Suprapubic skin (tissue), 4 donors: ENCODE measurements at regions not wholly inside any gene's neighbourhood (a gene's known extent, or its start where the extent isn't known, plus 50 kb on each side); places are given as distances from the start of the nearest gene placed in this dataset.
"Not testable (repeated sequence)": the region's sequence is repeated elsewhere in the genome, so short reads cannot be mapped to it uniquely, and the experiment has no call there.

Experiments used
- DNase-seq, 2 donors: peaks; one replicate each; pipeline ENCODE4 v3.0.0-alpha.2; 2019; ENCODE audit warnings: low spot score in 2 of 2
- H3K27ac ChIP-seq: fragments of 200-600 bp; sonication (generic); one replicate; pipeline ENCODE4 v1.5.1; 2019
- H3K27me3 ChIP-seq: fragments of 200-600 bp; sonication (generic); one replicate; pipeline ENCODE4 v1.5.1; 2019
- H3K36me3 ChIP-seq: fragments of 200-600 bp; sonication (generic); one replicate; pipeline ENCODE4 v1.5.1; 2019
- H3K4me1 ChIP-seq: fragments of 200-600 bp; sonication (generic); one replicate; pipeline ENCODE4 v1.5.1; 2019
- H3K4me3 ChIP-seq: fragments of 200-600 bp; sonication (generic); one replicate; pipeline ENCODE4 v1.5.1; 2019; ENCODE audit warnings: mild to moderate bottlenecking
- H3K9me3 ChIP-seq: fragments of 200-600 bp; sonication (generic); one replicate; pipeline ENCODE4 v1.5.1; 2019
- CTCF ChIP-seq, 2 donors: fragments of 200-600 bp in 1 of 2; fragments of 450-650 bp in 1 of 2; sonication (generic) in 1 of 2; IDR thresholded peaks; one replicate each; pipeline ENCODE4 v1.5.1; 2016 to 2019; ENCODE audit warnings: antibody characterized with exemption in 2 of 2, mild to moderate bottlenecking in 1 of 2, moderate library complexity in 1 of 2
- EP300 ChIP-seq: sonication (generic); formaldehyde crosslinking; IDR thresholded peaks from one replicate; pipeline ENCODE4 v1.6.1; 2017; ENCODE audit warnings: antibody characterized with exemption
- POLR2A ChIP-seq, 2 donors: fragments of 450-650 bp; IDR thresholded peaks; one replicate each; pipeline ENCODE4 v1.6.1; 2017; ENCODE audit warnings: antibody characterized with exemption in 2 of 2, mild to moderate bottlenecking in 2 of 2, moderate library complexity in 2 of 2
- POLR2AphosphoS5 ChIP-seq, 3 donors: sonication (generic); formaldehyde crosslinking; IDR thresholded peaks; one replicate each; pipeline ENCODE4 v1.6.1; 2017; ENCODE audit warnings: antibody characterized with exemption in 3 of 3
- WGBS: methylation state at CpG from one replicate; pipeline ENCODE4 v1.1.5; 2018; 5-methylcytosine and 5-hydroxymethylcytosine counted together

GRCh38 chr11:87803748-87804147 lies 371.5 kb downstream of the RAB38 start:
- 92% methylated on average over 3 of the region's 3 CpGs for WGBS
- no peaks in the 10 kb centered on the region for H3K9me3 ChIP-seq
- no peaks in the 10 kb centered on the region for H3K36me3 ChIP-seq
- DNase-seq, result no peak
- TF ChIP-seq POLR2AphosphoS5 (IDR thresholded peaks at IDR 0.05) (no peak), POLR2A (IDR thresholded peaks at IDR 0.05) (no peak), EP300 (no peak), CTCF (IDR thresholded peaks at IDR 0.05) (no peak)
- H3K27me3 ChIP-seq, result no peaks in the 10 kb centered on the region
- H3K4me1 ChIP-seq, result no peaks in the 10 kb centered on the region
- H3K27ac ChIP-seq, result no peak overlapping the region
- H3K4me3 ChIP-seq, result no peak overlapping the region

- not testable (repeated sequence) for H3K4me1 ChIP-seq, H3K27ac ChIP-seq, H3K36me3 ChIP-seq, H3K4me3 ChIP-seq, H3K9me3 ChIP-seq, H3K27me3 ChIP-seq, DNase-seq
- WGBS, result 93% methylated on average over 7 of the region's 7 CpGs
Observed at GRCh38 chr11:87784862-87785261, 390.4 kb downstream of the RAB38 start.

- no peak for DNase-seq
- no peaks in the 10 kb centered on the region for H3K9me3 ChIP-seq
- H3K4me3 ChIP-seq, result no peak overlapping the region
- H3K27me3 ChIP-seq, result no peaks in the 10 kb centered on the region
- no peaks in the 10 kb centered on the region for H3K36me3 ChIP-seq
- TF ChIP-seq EP300 (no peak), POLR2A (IDR thresholded peaks at IDR 0.05) (no peak), CTCF (IDR thresholded peaks at IDR 0.05) (no peak), POLR2AphosphoS5 (IDR thresholded peaks at IDR 0.05) (no peak)
- H3K4me1 ChIP-seq, result no peaks in the 10 kb centered on the region
- H3K27ac ChIP-seq, result no peak overlapping the region
Observed at GRCh38 chr11:87780068-87780413, 395.2 kb downstream of the RAB38 start.

DNA sequence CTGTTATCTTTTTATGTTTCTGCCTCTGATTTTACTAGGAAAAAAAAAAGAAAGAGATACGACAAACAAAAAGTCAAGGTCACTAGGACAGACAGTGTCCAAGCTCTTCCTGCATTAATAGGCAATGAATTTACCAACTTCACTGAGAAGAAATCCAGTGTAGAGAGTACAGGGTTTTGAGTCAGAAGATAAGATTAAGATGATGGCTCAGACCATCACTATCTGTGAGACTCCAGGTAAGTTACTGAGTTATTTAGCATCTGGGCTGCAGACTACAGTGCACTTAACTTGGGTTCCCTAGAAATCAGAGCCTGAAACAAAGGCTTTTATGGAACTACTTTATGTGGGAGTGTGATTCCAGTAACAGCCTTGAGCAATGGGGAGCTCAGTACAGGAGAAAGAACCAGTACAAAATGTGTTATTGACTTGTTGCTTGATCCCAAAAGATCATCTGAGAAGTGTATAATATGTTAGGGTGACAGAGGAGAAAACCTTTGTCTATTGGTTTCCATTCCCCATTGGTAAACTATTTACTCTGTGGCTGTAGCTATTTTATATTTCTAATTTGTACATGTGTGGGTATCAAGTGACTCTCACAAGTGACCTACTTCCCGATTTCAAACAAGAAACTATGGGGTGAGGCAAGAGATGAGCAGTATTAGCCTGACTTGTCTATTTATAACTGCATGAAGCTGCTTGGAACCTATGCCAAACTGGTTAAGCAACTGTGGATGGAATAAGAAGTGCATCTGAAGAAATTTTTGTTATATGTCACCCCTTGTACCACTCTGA lies 395.8 kb downstream of the RAB38 start:
- no peak overlapping the region for H3K27ac ChIP-seq
- WGBS, result 21% methylated on average over 2 of the region's 2 CpGs
- no peak for DNase-seq
- TF ChIP-seq POLR2A (IDR thresholded peaks at IDR 0.05), result no peak
- TF ChIP-seq POLR2AphosphoS5 (IDR thresholded peaks at IDR 0.05), result no peak
- TF ChIP-seq EP300, result no peak
- TF ChIP-seq CTCF (IDR thresholded peaks at IDR 0.05), result no peak
- no peaks in the 10 kb centered on the region for H3K27me3 ChIP-seq
- H3K9me3 ChIP-seq, result no peaks in the 10 kb centered on the region
- H3K4me1 ChIP-seq, result no peaks in the 10 kb centered on the region
- H3K36me3 ChIP-seq, result no peaks in the 10 kb centered on the region
- no peak overlapping the region for H3K4me3 ChIP-seq

DNA sequence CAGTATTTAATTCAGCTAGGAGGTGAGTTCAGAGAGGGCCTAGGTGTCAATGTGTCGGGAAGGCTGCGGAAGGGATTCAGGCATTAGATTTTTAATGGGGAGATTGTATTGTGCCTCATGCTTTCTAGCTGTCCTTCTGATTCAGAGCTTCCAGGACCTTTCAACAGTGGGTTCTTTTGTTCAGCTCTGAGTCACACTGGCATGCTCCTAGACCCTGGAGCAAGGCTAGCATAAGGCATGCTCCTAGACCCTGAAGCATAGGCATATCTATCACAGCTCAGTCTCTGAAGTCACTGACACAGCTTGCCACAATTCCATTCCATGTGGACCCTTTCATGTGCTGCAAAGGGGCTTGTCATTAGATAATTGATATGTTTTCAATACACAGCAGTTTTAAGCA lies 396.9 kb downstream of the RAB38 start:
- Histone ChIP-seq H3K4me3 (no peak overlapping the region), H3K27ac (no peak overlapping the region), H3K36me3 (no peaks in the 10 kb centered on the region), H3K4me1 (no peaks in the 10 kb centered on the region), H3K9me3 (no peaks in the 10 kb centered on the region), H3K27me3 (no peaks in the 10 kb centered on the region)
- 79% methylated on average over 2 of the region's 2 CpGs for WGBS
- TF ChIP-seq POLR2A (IDR thresholded peaks at IDR 0.05), result no peak
- no peak for TF ChIP-seq POLR2AphosphoS5 (IDR thresholded peaks at IDR 0.05)
- TF ChIP-seq EP300, result no peak
- TF ChIP-seq CTCF (IDR thresholded peaks at IDR 0.05), result no peak
- no peak for DNase-seq

DNA sequence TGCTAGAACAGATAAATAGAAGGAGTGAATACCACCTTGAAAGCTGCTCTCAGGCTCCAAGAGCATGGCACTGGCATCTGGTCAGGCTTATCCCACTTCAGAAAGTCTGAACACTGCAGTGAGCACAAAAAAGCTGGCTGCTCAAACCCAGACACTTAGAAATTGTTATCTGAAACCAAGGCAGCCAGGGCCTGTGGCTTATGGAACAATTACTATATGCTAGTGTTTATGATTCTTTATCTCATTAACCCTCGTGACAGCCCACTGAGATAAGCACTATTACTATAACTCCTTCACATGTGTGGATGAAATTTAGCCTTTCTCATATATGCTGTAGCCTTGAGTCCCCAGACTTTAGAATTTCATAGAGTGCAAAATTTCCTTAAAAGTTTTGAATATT lies 400.2 kb downstream of the RAB38 start:
- no peak overlapping the region for H3K4me3 ChIP-seq
- no peaks in the 10 kb centered on the region for H3K4me1 ChIP-seq
- no peak overlapping the region for H3K27ac ChIP-seq
- no peaks in the 10 kb centered on the region for H3K27me3 ChIP-seq
- WGBS, result 74% methylated on average over 1 of the region's 1 CpG
- no peaks in the 10 kb centered on the region for H3K36me3 ChIP-seq
- H3K9me3 ChIP-seq, result no peaks in the 10 kb centered on the region
- DNase-seq, result no peak
- TF ChIP-seq POLR2AphosphoS5 (IDR thresholded peaks at IDR 0.05) (no peak), POLR2A (IDR thresholded peaks at IDR 0.05) (no peak)
